Caco-2 (cell line): ENCODE measurements at regions not wholly inside any gene's neighbourhood (a gene's known extent, or its start where the extent isn't known, plus 50 kb on each side); places are given as distances from the start of the nearest gene placed in this dataset.

Experiments used
- BruUV-seq: library from RNA; stranded (reverse); fragments of 400-500 nt; replicated peaks from 2 replicates; lab custom pipeline; 2021; lab: Mats Ljungman, UMichigan
- CTCF ChIA-PET: fragments of 300-600 bp; sonication (Branson Sonifier 250); formaldehyde crosslinking; loops from one replicate; lab custom pipeline; 2022; ENCODE audit warnings: antibody characterized with exemption; lab: Charles Lee
- POLR2A ChIA-PET: fragments of 300-600 bp; sonication (Branson Sonifier 250); formaldehyde crosslinking; loops from one replicate; lab custom pipeline; 2022; ENCODE audit warnings: antibody characterized with exemption; lab: Charles Lee
- DNase-seq, 2 experiments: peaks; one replicate each; pipeline versions ENCODE4 v3.0.0 to v3.0.0-alpha.2; 2020 to 2022
- H3K27me3 ChIP-seq: replicated peaks from 2 replicates; pipeline ENCODE4 v1.6.0; 2011; ENCODE audit warnings: low read length; ENCODE audit not compliant: control insufficient read depth, insufficient read depth
- H3K36me3 ChIP-seq: 2 replicates; pipeline ENCODE4 v1.5.1; 2011; ENCODE audit warnings: low read length; ENCODE audit not compliant: control insufficient read depth, insufficient read depth
- H3K4me1 ChIP-seq: fragments of 250-450 bp; sonication (Bioruptor Pico); 2 replicates; pipeline ENCODE4 v1.5.1; 2020; ENCODE audit warnings: mild to moderate bottlenecking
- H3K4me3 ChIP-seq: 2 replicates; pipeline ENCODE4 v1.5.1; 2011; ENCODE audit warnings: low read depth, mild to moderate bottlenecking, control low read depth, low read length
- H3K9me3 ChIP-seq: fragments of 250-450 bp; sonication (Bioruptor Pico); 2 replicates; pipeline ENCODE4 v1.5.1; 2020; ENCODE audit warnings: mild to moderate bottlenecking, moderate library complexity
- H3K27ac Mint-ChIP-seq: one replicate; pipeline ENCODE4 v1.8.0; 2022; ENCODE audit warnings: mixed read lengths; ENCODE audit not compliant: unreplicated experiment
- H3K27me3 Mint-ChIP-seq: one replicate; pipeline ENCODE4 v1.8.0; 2022; ENCODE audit warnings: mixed read lengths; ENCODE audit not compliant: insufficient read depth, unreplicated experiment
- H3K36me3 Mint-ChIP-seq: one replicate; pipeline ENCODE4 v1.8.0; 2022; ENCODE audit warnings: mild to moderate bottlenecking, mixed read lengths; ENCODE audit not compliant: insufficient read depth, unreplicated experiment
- H3K4me1 Mint-ChIP-seq: one replicate; pipeline ENCODE4 v1.8.0; 2022; ENCODE audit warnings: low read depth, mixed read lengths; ENCODE audit not compliant: unreplicated experiment
- H3K4me3 Mint-ChIP-seq: one replicate; pipeline ENCODE4 v1.8.0; 2022; ENCODE audit warnings: mild to moderate bottlenecking, moderate library complexity, mixed read lengths; ENCODE audit not compliant: unreplicated experiment
- H3K9me3 Mint-ChIP-seq: one replicate; pipeline ENCODE4 v1.8.0; 2022; ENCODE audit warnings: mixed read lengths; ENCODE audit not compliant: unreplicated experiment
- intact Hi-C: fragments of 100-400 bp; cut with micrococcal nuclease; formaldehyde crosslinking; loops from one replicate; pipeline ENCODE4 v1.10.0; 2022; ENCODE audit not compliant: unreplicated experiment
- TF ChIP-seq, protein P1 (sequence below), 2 experiments: fragments of 200-600 bp in 1 of 2; IDR thresholded peaks; 1 replicate in 1 of 2; 2 replicates in 1 of 2; pipeline versions ENCODE4 v1.5.1 to v1.8.0; 2011 to 2022; ENCODE audit warnings: antibody characterized with exemption in 1 of 2, control low read depth in 1 of 2, inconsistent platforms in 1 of 2, low read depth in 1 of 2, low read length in 1 of 2, mild to moderate bottlenecking in 1 of 2, moderate library complexity in 1 of 2; ENCODE audit not compliant: insufficient read depth in 1 of 2, severe bottlenecking in 1 of 2, unreplicated experiment in 1 of 2

DNA sequence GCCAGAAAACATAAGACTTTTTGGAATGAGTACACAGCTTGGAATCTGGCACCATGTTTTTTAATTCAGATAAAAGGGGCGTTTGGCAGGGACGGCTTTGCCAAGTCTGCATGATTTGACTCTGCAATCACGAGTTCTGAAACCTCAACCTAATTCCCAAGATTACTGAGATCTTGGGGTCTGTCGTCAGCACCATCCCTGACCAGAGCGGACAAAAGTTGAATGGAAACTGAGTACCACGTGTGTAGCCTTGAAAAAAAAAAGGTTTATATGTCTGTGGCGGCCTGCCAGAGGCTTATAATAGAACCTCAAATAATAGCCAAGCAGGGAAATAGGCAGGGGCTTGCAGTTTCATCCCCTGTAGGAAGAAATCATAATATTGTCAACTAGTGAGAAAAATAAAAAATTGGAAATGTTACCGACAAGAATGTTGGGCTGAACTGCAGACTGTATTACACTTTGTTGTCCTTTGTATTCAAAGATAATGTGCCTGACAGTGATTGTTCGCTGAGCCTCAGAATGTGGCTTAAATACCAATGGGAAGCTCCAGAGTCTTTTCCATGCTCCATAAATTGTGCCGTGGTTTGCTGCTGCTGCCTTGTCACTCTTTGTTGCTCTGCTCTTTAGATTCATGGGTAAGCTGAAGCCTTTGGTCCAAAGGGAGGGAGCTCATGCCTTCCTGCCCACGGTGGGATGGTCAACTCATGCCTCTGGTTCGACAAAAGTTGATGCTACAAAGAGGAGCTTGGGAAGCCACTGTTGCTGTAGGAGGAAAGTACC lies 118.8 kb upstream of the ARID1B start:
- intact Hi-C loops: no loop called here
- Histone ChIP-seq H3K9me3 (peaks cover 5% of the 10 kb centered on the region; the same call in 1 of the 2 replicates), H3K27me3 (no peaks in the 10 kb centered on the region), H3K4me1 (peaks cover 7% of the 10 kb centered on the region; the same call in 1 of the 2 replicates), H3K4me3 (no peak overlapping the region), H3K36me3 (no peaks in the 10 kb centered on the region)
- no TSS peak for BruUV-seq
- CTCF ChIA-PET: no interaction called here
- POLR2A ChIA-PET: no interaction called here
- no peak overlapping the region for H3K4me3 Mint-ChIP-seq
- H3K36me3 Mint-ChIP-seq: no peaks in the 10 kb centered on the region
- H3K27me3 Mint-ChIP-seq: peaks cover 2% of the 10 kb centered on the region
- H3K4me1 Mint-ChIP-seq: peaks cover 15% of the 10 kb centered on the region
- DNase-seq: no peak
- H3K9me3 Mint-ChIP-seq: peaks cover 19% of the 10 kb centered on the region
- H3K27ac Mint-ChIP-seq: no peak overlapping the region
- TF ChIP-seq, protein P1, sequence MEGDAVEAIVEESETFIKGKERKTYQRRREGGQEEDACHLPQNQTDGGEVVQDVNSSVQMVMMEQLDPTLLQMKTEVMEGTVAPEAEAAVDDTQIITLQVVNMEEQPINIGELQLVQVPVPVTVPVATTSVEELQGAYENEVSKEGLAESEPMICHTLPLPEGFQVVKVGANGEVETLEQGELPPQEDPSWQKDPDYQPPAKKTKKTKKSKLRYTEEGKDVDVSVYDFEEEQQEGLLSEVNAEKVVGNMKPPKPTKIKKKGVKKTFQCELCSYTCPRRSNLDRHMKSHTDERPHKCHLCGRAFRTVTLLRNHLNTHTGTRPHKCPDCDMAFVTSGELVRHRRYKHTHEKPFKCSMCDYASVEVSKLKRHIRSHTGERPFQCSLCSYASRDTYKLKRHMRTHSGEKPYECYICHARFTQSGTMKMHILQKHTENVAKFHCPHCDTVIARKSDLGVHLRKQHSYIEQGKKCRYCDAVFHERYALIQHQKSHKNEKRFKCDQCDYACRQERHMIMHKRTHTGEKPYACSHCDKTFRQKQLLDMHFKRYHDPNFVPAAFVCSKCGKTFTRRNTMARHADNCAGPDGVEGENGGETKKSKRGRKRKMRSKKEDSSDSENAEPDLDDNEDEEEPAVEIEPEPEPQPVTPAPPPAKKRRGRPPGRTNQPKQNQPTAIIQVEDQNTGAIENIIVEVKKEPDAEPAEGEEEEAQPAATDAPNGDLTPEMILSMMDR (IDR thresholded peaks at IDR 0.05; ENCODE audit: insufficient read depth in 1 of 2, low read depth in 1 of 2, low read length in 1 of 2, severe bottlenecking in 1 of 2, unreplicated experiment in 1 of 2): no peak

DNA sequence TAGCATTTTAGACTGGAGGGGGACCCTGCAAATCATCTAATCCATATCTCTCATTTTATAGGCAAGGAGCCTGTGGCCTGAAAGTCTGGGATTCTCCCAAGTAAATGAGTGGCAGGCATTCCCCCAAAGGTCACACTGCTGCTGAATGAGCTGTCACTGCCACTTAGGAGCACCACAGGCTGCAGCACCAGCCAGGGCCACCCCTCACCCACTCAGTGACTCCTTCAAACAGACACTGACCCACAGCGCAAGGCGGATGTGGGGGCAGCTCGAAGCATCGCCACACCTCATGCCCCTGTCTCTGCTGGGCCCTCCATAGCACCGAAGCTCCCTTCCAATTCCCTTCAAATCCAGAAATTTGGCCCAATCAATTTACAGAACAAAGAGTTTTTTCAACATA lies 119.9 kb upstream of the ARID1B start:
- intact Hi-C loops: no loop called here
- peaks cover 7% of the 10 kb centered on the region; the same call in 1 of the 2 replicates for H3K4me1 ChIP-seq
- H3K4me3 ChIP-seq: no peak overlapping the region
- H3K4me3 Mint-ChIP-seq: no peak overlapping the region
- peaks cover 5% of the 10 kb centered on the region; the same call in 1 of the 2 replicates for H3K9me3 ChIP-seq
- peaks cover 19% of the 10 kb centered on the region for H3K9me3 Mint-ChIP-seq
- ChIA-PET CTCF (no interaction called here), POLR2A (no interaction called here)
- no peak overlapping the region for H3K27ac Mint-ChIP-seq
- DNase-seq: no peak
- no peaks in the 10 kb centered on the region for H3K27me3 ChIP-seq
- peaks cover 5% of the 10 kb centered on the region for H3K27me3 Mint-ChIP-seq
- no peaks in the 10 kb centered on the region for H3K36me3 Mint-ChIP-seq
- TF ChIP-seq, protein P1 (IDR thresholded peaks at IDR 0.05; ENCODE audit: insufficient read depth in 1 of 2, low read depth in 1 of 2, low read length in 1 of 2, severe bottlenecking in 1 of 2, unreplicated experiment in 1 of 2): no peak
- BruUV-seq: no TSS peak
- H3K4me1 Mint-ChIP-seq: peaks cover 15% of the 10 kb centered on the region
- no peaks in the 10 kb centered on the region for H3K36me3 ChIP-seq

DNA sequence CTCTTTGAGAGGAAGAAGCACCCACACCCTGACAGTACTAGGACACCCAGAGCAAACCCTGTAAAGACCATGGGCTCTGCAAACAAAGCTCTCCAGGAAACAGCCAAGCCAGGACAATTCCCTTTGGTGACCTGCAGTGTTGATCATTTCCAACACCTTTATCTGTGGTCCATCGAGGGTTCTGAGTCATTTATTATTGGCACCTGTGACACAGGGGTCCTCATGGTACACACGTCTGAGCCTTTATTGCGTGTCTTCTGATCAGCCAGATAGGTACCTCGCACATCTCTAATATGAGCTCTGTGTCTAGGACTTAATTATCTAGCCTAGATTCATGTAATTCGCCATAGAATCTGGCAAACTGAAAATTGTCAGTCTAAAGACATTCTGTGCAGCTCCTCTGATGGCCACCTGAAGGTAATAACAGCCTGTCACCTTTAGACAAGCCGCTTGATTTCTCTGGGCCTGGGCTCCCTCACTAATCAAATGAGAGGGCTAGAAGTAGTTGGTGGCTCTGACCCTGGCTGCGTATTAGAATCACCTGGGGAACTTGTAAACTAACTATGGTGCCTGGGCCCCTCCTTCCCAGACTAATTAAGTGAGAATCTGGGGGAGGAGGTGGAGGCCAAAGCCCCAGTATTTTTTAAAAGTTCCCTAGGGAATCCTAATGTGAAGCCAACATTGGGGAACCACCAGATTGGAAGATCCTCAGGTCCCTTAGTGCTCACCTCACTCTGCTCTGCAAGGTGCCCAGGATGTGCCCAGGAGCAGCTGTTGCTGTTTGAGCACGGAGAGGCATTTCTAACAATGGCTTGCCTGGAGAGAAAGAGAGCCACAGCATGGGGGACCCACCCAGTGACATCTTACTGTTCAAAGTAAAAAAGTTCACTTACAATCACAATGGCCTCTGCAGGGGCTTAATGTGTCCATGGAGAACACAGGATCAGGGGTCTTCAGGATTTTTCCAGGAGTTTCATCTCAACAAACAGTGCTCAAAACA lies 122.0 kb upstream of the ARID1B start:
- CTCF ChIA-PET: no interaction called here
- intact Hi-C loops: no loop called here

More for the DNA sequence above, 122.0 kb upstream of the ARID1B start:
- H3K9me3 Mint-ChIP-seq: peaks cover 12% of the 10 kb centered on the region
- H3K4me3 ChIP-seq: no peak overlapping the region
- no TSS peak for BruUV-seq
- peaks cover 8% of the 10 kb centered on the region for H3K4me1 Mint-ChIP-seq
- peaks cover 5% of the 10 kb centered on the region; the same call in 1 of the 2 replicates for H3K9me3 ChIP-seq
- H3K36me3 ChIP-seq: no peaks in the 10 kb centered on the region
- no peak overlapping the region for H3K27ac Mint-ChIP-seq
- H3K27me3 Mint-ChIP-seq: peaks cover 5% of the 10 kb centered on the region
- H3K4me1 ChIP-seq: peaks cover 7% of the 10 kb centered on the region; the same call in 1 of the 2 replicates
- no peak overlapping the region for H3K4me3 Mint-ChIP-seq
- H3K27me3 ChIP-seq: no peaks in the 10 kb centered on the region
- DNase-seq: no peak
- TF ChIP-seq, protein P1 (IDR thresholded peaks at IDR 0.05; ENCODE audit: insufficient read depth in 1 of 2, low read depth in 1 of 2, low read length in 1 of 2, severe bottlenecking in 1 of 2, unreplicated experiment in 1 of 2): no peak
- no peaks in the 10 kb centered on the region for H3K36me3 Mint-ChIP-seq
- POLR2A ChIA-PET: no interaction called here
